ENCODE measurements at regions not wholly inside any gene's neighbourhood (a gene's known extent, or its start where the extent isn't known, plus 50 kb on each side); places are given as distances from the start of the nearest gene placed in this dataset.

DNA sequence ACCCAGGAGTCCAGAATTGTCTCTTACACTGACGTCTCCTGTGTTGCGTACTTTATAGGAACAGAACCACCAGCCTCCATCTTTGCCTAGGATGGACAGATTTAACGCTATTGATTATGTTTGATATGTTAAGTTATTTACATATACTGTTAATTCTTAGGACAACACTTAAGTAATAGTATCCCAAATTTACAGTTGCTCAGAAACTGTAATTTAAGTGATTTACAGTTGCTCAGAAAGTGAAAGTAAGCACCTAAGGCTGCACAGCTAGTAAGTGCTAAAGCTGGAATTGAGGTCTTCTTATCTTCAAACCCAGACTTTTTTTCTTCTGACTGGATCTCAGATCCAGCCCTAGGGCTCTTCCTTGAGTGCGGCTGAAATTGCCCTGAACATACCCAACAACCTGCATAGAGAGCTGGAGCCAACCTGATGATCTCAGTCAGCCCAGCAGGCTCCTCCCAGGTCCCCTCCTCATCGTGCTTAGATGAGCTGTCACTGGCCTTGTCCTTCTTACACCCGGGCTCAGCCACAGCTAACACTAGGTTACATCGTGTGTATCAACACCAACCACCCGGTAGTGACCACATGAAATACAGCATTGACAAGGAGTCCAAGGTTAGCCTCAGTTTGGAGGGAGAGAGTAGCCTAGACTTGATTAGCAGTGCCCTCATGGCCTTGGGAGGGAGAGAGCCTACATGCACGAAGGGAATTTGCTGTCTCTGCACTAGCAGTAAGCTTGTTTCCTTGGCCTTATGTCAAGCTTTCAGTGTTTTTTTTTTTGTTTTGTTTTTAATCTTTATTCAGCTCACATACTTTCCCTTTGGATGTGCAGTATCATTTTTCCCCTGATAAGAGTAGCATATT is 111.1 kb upstream of the ARHGAP5 start:
- no peak for DNase-seq (ENCODE audit: low read depth, low spot score)
- TF ChIP-seq CTCF (IDR thresholded peaks at IDR 0.05; ENCODE audit: insufficient read depth, low read length, missing control alignments): no peak
- ChIA-PET POLR2A (no interaction called here), CTCF (interaction anchor here (1.3 to 2.0 kb wide), 2 partner anchors 10 to 289 kb away, joined by 4 read pairs; no protein-coding TSS in a partner anchor)
- no peak overlapping the region for H3K4me3 ChIP-seq (ENCODE audit: low read depth, low read length)

DNA sequence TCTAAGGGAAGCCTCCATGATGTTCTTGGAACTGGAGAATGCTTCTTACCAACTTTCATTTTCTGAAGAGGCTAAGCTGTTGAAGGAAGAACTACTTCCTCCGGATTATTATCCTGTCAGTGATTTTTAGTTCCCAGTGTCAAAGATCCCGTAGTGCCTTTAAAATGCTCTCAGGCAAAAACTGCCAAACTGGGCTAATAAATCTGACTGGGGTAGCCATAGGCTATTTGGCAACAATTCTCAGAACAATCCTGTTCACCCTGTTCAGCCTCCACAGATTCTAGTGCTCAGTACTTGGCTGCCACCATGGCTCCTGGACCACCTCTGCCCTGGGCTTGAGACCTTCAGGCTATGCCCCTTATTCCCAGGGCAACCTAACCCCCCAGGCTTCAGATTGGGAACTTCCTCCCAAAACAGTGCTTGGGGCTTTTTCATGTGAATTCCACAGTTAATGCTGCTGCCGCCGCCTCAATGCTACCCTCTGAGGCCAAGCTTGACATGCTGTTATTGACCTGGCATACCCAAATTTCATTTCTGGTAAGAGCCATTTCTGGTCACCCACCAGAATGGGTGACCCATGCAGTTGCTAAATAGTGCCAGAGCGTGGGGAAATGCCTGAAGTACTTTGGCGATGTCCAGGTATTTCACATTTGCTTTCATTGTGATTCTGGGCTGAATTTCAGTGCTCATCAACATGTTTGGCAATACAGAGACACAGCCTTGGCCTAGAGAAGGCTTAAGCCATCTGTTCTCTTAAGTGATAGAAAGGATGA is 110.0 kb upstream of the ARHGAP5 start:
- no peak overlapping the region for H3K4me3 ChIP-seq (ENCODE audit: low read depth, low read length)
- ChIA-PET POLR2A (no interaction called here), CTCF (interaction anchor here (2.0 kb wide), 1 partner anchor 11 kb away, joined by 4 read pairs; no protein-coding TSS in a partner anchor)
- no peak for TF ChIP-seq CTCF (IDR thresholded peaks at IDR 0.05; ENCODE audit: insufficient read depth, low read length, missing control alignments)
- no peak for DNase-seq (ENCODE audit: low read depth, low spot score)

- POLR2A ChIA-PET: interaction anchor here (1.1 kb wide), 1 partner anchor 24 kb away, joined by 3 read pairs; no protein-coding TSS in a partner anchor
- CTCF ChIA-PET: interaction anchor here (0.9 to 1.2 kb wide), 2 partner anchors 32 to 41 kb away, joined by 3 read pairs; no protein-coding TSS in a partner anchor
- H3K4me3 ChIP-seq (ENCODE audit: low read depth, low read length): no peak overlapping the region
- no peak for TF ChIP-seq CTCF (IDR thresholded peaks at IDR 0.05; ENCODE audit: insufficient read depth, low read length, missing control alignments)
- no peak for DNase-seq (ENCODE audit: low read depth, low spot score)
Measured at GRCh38 chr14:31967669-31967975, 109.5 kb upstream of the ARHGAP5 start.

DNA sequence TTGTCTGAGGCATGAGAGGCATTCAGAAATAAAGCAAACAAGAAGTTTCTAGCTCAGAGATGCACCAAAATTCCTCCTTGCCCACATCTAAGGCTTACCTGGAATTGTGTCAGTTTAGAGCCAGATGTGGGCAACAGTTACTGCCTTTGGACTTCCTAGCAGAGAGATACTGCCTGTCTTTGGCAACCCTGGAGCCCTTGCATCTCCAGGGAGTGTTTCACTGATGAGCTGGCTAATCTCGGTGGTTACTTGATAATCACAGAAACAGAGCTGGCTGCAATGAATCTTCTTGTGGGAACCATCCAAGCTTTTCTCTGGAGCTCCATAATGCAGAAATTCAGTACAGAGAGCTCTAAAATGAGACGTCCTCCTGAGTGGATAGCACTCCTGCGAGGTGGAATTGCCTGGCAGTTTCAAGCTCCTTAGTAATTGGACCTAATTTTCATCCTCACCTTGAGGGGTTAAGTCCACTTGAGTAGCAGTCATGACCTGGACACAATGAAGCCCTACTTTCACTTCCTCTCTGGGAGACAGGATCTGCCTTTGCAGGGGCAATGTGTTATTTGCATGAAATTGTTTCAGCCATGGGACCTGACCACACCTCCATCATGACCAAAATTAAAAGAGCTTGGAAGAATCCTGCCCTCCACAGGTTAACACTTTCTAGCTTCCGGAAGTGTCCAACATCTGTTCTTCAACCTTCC is 108.8 kb upstream of the ARHGAP5 start:
- no peak overlapping the region for H3K4me3 ChIP-seq (ENCODE audit: low read depth, low read length)
- no peak for TF ChIP-seq CTCF (IDR thresholded peaks at IDR 0.05; ENCODE audit: insufficient read depth, low read length, missing control alignments)
- DNase-seq (ENCODE audit: low read depth, low spot score): no peak
- ChIA-PET CTCF (interaction anchor here (0.9 to 1.4 kb wide), 3 partner anchors 32 to 286 kb away, joined by 3 to 4 read pairs (median 3); no protein-coding TSS in a partner anchor), POLR2A (interaction anchor here (1.1 kb wide), 1 partner anchor 23 kb away, joined by 3 read pairs; no protein-coding TSS in a partner anchor)

GRCh38 chr14:31968956-31969698 is 108.0 kb upstream of the ARHGAP5 start:
- no peak for TF ChIP-seq CTCF (IDR thresholded peaks at IDR 0.05; ENCODE audit: insufficient read depth, low read length, missing control alignments)
- POLR2A ChIA-PET: interaction anchor here (0.6 to 1.1 kb wide), 2 partner anchors 22 kb away, joined by 3 read pairs; no protein-coding TSS in a partner anchor
- DNase-seq (ENCODE audit: low read depth, low spot score): no peak
- no peak overlapping the region for H3K4me3 ChIP-seq (ENCODE audit: low read depth, low read length)
- CTCF ChIA-PET: interaction anchor here (0.8 to 1.4 kb wide), 4 partner anchors 8 to 285 kb away, joined by 3 to 4 read pairs (median 3); no protein-coding TSS in a partner anchor
